PC-3 (cell line): ENCODE measurements at regions not wholly inside any gene's neighbourhood (a gene's known extent, or its start where the extent isn't known, plus 50 kb on each side); places are given as distances from the start of the nearest gene placed in this dataset.

ENCODE experiments used
- CTCF ChIP-seq: fragments of 300-600 bp; sonication (generic); conservative IDR thresholded peaks from 2 replicates; pipeline ENCODE4 v1.5.1; 2017; ENCODE audit warnings: antibody characterized with exemption, low read depth, mild to moderate bottlenecking, low read length
- EZH2 ChIP-seq: fragments of 300-600 bp; sonication (generic); IDR thresholded peaks from one replicate; pipeline ENCODE4 v1.6.1; 2017; ENCODE audit warnings: antibody characterized with exemption, mild to moderate bottlenecking, low read length; ENCODE audit not compliant: unreplicated experiment

- TF ChIP-seq CTCF (no peak), EZH2 (no peak)
Observed at GRCh38 chr14:94933486-94933885, 163.6 kb upstream of the GSC start.
